ENCODE measurements at regions not wholly inside any gene's neighbourhood (a gene's known extent, or its start where the extent isn't known, plus 50 kb on each side); places are given as distances from the start of the nearest gene placed in this dataset.
A peak's percentile ranks its signal among the peaks of the same experiment; 100 is the strongest.

DNA sequence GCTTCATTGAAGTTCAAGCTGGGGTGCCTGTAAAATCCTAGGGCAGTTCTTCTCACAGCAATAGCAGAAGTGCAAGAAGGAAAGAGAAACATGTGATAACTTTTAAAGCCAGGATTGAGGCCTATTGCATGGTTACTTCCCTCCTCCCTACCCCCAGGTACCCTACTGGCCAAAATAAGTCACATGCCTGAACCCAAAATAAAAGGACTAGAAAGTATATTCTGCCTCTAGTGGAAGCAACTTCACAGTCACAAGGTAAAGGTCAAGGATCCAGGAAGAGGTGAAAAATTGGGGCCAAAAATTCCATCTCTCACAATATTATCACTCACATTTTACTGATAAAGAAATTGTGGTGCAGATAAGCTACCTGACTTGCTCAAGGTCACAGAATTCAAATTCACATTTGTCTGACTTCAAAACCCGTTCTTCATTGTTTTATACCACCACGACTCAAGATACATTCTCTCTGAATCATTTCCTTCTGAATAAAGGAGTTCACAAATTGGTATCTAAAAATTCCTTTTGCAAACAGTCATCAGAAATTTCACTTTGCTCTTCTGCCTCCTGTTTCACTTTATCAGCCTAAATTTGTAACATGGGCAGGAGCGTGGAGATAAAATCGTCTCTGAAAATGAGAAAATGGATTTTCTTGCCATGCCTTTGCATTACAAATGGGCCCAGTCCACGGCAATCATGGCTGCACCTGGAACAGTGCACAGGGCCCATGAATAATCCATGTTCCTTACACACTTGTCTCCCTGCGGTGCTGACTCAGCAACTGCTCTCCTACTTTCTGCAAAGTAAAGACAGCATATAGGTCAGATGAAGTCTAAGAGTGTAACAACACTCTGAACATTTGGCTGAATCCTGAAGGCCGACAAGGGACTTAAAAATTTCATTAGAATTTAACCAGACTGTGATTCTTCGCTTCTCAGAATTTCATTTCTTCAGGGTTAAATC, 485.3 kb upstream of the NFIA start:
- peak in 1 of 2 experiments; percentile 16 for DNase-seq (ENCODE audit: low read depth in 2 of 2)

DNA sequence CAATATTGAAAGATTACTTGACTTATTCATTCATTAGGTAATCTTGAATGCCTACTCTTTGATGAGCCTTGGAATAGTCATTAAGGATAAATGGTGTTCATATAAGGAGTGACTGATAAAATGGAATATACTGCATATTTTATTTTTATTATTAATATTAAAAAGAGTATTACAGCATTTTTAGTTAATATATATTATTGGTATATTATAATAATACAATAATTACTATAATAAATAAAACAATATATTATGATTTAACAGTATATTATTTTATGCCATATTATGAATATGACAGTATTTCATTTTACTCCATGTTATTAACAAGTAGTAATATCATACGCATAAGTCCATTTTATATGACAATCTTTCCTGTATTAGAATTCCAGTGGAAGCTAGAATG, 490.8 kb upstream of the NFIA start:
- no peak for DNase-seq (ENCODE audit: low read depth in 2 of 2)

DNA sequence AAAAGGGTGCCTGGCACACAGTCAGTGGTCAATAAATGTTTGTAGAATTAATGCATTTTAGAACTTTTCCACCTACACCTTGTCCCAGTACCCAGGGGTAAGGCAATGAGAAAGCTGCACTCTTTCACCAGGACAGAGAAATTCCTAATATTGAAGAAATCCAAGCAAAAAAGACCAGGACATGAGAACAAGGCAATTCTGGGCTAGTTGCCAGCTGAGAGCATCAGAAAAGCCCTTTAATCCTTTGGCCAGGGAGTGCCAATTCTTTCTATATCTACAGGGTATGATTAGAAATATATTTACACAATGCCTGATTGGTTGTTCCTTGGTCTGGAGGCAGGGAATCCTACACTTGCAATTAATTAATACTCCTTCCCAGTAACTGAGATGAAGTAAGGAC, 492.4 kb upstream of the NFIA start:
- no peak for DNase-seq (ENCODE audit: low read depth in 2 of 2)

DNA sequence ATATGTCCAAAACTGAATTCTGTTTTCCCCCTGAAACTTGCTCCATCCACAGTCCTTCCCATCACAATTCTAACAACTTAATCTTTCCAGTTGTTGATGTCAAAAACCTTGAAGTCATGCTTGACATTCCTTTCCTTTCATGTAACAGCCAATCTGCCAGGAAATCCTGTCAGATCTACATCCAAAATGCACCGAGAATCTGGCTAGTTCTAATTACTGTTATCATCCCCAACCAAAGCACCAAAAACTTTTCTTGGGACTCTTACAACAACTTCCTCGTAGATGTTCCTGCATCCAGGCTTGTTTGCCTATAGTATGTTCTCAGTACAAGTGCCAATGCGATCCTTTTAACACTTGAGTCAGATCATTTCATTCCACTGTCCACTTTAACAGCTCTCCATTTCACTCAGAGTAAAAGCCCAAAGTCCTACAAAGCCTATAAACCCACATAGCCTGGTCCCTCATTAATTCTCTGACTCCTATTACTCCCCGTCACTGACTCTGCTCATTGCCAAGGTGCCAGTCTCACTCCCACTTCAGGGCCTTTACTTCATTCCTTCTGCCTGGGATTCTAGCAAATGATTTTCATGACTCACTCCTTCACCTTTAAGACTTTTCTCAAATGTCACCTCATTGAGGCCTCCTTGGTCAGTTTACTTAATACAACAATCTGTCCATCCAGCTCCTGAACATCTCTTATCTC, 493.2 kb upstream of the NFIA start:
- no peak for DNase-seq (ENCODE audit: low read depth in 2 of 2)

DNA sequence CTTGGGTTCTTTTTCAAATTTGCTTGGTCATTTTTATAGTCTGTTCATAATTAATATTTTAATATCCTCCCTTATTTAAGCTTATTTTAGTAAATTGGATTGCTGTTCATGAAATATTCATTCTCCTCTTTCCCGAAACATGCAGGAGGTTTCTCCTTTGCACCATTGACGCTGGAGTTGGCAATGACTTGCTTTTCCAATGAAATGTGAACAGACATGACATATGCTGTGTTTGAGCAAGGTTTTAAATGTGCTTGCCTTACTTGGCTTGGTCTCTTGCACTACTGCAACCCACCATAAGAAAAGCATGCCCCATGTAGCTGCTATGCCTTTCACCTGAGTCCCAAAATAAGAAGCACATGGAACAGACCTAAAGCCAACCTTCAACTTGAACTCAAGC, 498.0 kb upstream of the NFIA start:
- DNase-seq (ENCODE audit: low read depth in 2 of 2) = no peak

DNA sequence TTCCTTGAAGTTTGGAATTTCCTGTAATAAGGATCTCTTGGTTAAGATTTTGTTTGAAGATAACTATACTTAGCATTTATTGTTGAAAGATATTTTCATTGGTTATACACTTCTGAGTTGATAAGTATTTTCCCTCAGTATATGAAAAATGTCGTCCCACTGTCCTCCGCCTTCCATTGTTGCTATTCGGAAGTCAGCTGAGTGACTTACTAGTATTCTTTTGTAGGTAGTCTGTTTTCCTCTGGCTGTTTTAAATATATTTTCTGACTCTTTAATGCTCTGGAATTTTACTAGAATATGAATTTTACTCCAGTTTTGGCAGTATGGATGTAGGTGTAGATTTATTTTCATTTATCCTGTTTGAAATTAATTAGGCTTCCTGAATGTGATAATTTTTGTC, 498.7 kb upstream of the NFIA start:
- no peak for DNase-seq (ENCODE audit: low read depth in 2 of 2)

DNA sequence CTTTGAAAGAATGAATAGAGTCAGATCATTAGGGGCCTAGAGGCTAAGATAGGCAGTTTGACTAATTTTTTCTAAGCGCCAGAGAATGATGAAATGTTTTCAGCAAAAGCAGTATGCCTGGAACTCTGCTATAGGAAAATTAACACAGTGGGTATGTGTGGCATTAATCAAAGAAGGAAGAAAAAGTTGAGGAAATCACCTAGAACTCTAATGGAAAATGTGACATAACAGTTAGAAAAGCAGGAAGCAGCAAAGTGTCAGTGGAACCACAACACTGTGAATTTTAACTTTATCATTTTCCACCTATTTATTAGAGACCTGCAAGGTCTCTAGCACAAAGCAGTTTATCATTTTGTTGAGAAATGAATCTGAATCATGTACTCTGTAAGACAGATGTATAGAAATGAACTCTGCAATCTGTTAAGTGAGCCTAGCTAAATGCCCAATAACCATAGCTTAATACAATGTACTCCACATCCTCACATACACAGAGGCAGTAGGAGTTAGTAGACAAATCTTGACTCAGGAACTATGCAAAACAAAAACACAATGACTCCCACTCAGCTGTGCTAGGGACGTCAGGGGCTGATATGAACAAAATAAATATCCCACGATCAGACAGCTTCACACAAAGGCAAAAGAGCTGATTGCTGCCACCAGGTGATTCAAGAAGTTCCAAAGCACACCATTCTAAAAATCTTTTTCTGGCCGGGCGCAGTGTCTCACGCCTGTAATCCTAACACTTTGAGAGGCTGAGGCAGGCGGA, 500.7 kb upstream of the NFIA start:
- no peak for DNase-seq (ENCODE audit: low read depth in 2 of 2)

DNA sequence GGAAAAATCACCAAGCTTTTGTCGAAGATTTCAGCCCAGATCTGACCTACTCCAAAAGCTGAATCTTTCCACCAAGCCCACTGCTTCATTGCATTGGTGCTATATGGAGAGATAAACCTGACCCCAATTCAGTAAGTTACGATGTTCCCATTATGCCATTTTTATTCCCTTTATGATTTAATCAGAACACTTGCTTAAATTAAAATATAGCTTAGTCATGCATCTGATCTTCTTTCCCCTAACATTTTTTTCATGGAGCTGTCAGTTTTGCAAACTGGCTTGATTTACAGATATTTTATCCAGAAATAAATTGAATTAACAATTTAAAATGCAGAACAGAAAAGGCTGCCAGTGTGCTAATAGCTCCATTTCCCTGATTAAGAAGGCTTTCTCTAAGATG, 503.5 kb upstream of the C1orf87 start:
- no peak for DNase-seq (ENCODE audit: low read depth in 2 of 2)

DNA sequence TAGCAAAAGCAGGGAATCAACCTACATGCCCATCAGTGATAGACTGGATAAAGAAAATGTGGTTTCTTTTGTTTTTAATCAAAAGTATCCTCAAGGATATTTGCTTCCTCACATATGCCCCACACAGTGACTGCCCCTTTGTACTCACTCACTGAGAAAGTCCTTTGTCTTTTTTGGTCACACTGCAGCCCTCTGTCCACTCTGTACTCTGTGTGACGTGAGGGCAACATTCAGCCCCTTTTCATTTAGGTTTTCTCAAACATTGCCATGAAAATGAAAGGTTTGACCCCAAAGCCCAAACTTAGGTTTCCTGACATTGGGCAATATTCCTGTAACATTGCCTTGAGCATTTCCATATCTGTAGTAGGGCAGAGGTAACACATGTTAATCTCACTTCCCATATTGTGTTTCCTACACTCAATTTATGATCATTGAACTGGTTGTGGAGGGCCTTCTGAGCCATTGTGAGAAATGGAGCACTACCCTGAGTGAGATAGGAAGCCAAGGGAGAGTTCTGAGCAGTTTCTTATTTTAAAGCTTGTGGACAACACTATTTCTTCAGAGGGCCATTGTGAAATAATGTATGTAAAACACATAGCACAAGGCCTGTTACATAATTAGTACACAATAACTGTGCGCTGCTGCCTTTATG, 501.9 kb upstream of the C1orf87 start:
- DNase-seq (ENCODE audit: low read depth in 2 of 2) = no peak

DNA sequence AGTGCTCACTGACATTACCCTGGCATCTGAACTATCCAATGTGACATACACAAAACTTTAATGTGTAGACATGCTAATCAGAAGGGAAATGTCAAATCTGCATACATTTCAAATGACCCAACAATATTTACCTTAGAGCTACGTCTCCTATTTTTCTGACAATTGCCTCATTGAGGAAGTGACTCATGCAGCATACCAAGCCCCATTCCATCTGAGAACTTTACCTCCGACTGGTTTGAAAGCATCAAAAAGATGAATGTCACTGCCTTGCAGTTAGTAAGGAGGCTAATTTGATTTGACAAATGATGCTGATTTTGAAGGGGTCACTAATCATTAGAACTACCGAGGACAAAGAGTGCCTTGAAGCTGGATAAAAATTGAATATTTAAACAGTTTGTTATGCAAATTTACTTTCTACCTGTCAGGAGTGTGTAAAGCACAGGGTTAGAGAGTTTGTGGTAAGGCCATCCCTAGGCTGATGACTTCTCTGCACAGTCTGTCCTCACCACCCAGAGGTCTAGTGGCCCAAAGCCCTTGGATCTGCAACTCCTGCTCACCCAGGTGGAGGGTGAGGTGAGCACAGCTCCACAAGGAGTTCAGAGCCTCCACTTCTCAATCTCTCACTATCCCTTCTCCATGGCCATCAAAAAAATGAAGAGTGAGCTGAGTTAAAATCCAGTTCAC, 500.3 kb upstream of the C1orf87 start:
- DNase-seq (ENCODE audit: low read depth in 2 of 2) = peak; percentile 26 to 31

DNA sequence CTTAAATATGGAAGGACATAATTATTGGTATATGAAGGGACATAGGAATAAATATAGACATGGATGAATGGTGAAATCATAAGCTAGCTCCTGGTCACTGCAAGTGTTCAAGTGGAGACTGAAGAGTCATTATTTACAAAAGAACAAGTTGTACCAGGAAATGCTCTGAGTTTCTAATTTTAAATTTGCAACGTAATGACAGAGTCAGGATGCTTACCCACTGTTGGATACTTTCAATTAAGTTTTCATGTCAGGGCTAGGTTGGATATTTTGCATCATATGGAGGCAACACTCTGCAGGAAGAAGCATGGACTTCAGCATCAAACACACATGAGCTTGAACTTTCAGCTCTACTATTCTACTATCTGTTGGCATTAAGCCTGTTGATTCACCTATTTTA, 499.6 kb upstream of the C1orf87 start:
- DNase-seq (ENCODE audit: low read depth in 2 of 2) = no peak

DNA sequence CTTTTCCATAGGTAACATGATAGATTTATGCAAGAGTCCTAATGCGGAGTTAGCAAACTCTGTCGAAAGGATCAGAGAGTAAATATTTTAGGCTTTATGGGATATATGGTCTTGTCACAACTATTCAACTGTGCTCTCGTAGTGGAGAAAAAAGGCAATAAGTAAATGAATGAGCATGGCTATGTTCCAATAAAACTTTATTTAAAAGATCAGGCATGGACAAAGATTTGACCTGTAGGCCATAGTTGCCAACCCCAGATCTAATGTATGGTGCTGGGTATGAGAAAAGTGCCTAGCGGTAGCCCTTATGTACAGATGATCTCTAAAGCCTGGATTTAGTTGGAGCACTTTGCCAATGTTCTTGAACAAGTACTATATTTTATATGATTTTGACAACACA, 498.8 kb upstream of the C1orf87 start:
- no peak for DNase-seq (ENCODE audit: low read depth in 2 of 2)

DNA sequence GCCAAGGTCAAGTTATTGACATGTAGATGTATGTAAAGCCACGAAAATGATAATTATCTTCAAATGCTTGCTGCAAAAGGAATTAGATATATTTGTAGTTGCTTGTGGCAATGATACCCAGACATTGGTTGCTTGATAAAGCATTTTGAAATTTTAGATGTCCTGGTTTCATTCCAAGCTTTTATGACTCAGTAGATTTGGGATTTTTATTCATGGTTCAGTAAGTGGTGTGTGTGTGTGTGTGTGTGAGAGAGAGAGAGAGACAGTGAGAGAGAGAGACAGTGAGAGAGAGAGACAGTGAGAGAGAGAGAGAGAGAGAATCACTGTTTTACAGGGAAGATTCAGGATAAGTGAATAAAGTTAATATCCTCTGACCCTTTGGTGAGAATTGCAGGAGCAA, 498.2 kb upstream of the C1orf87 start:
- peak in 1 of 2 experiments; percentile 47 for DNase-seq (ENCODE audit: low read depth in 2 of 2)

DNA sequence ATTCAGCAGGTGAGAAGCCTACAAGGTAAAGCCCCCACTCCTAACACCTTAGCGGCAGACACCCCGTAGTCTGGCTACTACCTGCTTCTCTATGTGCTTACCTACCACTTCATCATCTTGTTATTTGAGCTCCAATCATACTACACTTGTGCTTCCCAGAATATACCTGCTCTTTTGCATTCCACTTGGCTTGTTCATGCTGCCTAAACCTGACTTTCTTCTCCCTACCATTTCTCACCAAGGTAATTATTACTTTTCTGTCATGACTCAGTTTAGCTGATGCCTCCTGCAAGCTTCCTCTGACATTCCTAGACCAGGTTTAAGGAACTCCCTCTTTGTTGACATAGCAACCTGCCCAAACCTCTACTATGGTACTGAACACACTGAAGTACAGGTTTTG, 495.6 kb upstream of the C1orf87 start:
- no peak for DNase-seq (ENCODE audit: low read depth in 2 of 2)

DNA sequence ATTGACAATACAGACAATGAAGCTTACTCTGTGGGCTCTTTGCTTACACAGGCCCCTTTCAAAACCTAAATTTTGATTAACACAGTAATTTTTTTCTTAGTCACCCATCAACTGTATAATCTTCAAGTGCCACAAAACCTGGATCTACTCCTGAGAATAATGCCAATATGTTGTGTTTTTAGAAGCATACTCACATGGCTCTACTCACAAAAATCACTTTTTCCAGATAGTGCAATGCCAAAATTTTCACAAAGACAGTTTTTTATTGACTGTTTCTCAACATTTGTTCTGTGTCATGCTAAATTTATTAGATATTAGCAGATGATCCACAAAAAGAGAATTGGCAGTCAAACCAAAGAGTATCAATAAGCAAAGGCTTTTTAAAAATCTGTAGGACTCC, 493.7 kb upstream of the C1orf87 start:
- no peak for DNase-seq (ENCODE audit: low read depth in 2 of 2)

DNA sequence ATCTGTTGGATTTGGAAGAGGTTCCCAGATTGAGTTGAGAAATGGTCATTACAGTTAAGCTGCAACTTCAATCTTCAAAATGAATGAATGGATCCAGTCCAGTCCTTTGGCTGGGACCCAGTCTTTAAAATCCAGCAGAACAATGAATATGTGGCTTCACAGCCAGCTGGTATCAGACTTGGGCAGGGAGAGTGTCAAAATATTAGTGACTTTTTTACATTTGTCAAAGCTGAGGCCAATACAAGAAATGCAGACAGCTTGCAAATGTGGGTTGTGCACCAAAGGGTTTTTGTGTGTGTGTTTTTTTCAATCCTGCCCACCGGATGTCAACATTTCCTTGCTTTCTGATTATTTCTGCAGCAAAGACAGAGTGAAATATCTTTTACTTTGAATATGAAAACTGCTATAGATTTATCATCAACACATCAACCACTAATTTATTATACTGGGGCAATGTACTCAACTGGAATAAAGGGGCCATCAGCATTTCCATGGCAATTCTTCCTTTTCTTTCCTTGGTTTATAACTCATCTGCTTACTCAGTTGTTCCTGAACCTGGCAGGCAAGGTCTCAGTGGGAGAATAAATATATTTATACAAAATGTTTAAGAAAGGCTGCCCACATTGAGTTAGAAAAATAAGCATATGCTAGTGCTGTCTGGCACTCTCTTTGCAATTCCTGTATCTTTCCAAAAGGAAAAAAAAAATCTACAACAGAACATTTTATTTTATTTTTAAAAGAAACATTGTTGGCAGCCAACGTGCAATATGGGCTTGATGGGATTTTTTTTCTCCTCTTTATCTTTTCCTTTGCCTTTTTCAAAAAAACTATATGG, 491.6 kb upstream of the C1orf87 start:
- no peak for DNase-seq (ENCODE audit: low read depth in 2 of 2)

DNA sequence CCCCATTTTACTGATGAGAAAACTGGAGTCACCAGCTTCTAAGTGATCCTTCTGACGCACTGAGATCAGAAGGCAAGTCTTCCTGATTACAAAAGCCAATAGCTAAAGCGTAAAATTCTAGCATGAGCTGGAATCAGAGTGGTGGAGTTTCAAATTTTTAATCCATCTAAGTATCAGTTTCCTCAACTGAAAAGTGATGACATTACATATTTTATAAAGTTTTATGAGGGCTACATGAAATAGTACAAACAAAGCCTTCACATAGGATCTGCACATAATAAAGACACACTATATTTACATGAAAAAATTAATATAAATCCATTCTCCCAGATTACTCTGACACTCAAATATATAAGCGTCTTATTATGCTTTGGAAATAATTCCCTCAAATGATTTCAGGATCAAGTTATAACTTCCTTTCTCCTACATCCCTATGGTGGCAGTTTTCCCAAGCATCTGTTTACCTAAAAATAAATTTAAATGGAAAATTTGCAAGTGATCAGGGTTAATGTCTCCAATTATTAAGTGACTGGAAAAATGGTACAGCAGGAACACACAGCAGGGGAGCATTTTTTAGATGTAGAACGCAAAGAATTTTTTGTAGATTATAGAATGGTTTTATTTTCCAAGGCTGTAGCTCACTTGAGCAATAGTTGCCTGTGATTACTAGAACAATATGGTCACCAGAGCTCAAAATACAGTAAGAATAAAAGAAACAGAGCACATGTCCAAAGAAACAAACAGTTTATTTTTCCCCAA, 490.4 kb upstream of the C1orf87 start:
- no peak for DNase-seq (ENCODE audit: low read depth in 2 of 2)

DNA sequence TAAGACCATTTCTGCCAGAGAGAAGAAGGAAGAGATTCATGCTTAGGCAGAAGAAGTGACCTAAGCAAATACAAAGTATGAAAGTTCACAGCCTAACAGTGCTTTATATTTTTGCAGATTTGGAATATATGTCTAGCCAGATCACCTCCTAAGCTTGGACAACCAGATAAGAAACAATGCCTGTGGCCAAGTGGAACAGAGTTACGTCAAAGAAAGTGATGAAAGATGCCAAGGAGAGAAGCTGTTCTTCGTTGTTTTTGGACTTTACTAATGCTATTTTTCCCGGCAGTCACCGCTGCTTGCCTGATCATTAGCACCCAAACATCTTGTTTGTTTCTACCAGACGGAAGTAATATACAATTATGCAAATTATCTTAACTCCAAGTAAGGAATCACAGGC, 489.2 kb upstream of the C1orf87 start:
- no peak for DNase-seq (ENCODE audit: low read depth in 2 of 2)

DNA sequence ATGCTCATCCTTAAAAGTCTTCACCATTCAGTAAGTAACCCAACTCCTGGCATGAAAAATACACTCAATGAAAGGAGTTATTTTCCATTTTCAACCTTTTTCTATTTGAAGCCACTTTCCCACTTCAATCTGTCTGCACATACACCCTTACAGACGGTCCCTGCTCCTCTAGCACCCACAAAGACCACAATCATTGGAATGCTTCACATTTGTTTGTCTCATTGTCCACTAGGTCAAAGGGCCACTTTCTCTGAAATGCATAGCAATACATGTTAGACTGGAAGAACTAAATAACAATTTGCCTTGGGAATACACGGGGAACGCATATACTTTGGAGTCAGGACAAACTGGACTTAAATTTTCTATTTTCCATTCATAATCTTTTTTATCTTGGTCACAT, 487.1 kb upstream of the C1orf87 start:
- no peak for DNase-seq (ENCODE audit: low read depth in 2 of 2)

DNA sequence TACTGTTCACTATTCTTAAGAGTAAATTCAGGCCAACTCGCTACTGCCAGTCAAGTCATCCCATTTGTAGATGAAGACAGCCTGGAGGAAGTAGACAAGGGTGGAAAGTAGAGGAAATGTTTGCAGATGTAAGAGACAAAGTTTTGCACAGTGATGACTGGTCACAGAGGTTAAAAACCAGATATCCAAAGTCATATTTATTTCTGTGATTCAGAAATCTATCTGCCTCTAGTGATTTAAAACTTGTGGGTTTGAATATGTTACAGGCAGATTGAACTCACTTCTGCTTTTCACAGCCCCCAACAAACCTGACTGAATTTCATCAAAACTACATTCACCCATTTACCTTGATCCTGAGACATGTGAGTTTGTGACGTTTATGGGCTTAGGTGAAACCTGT, 484.7 kb upstream of the C1orf87 start:
- no peak for DNase-seq (ENCODE audit: low read depth in 2 of 2)

Data from fibroblast of skin of left biceps (primary cell).